ENCODE measurements at regions not wholly inside any gene's neighbourhood (a gene's known extent, or its start where the extent isn't known, plus 50 kb on each side); places are given as distances from the start of the nearest gene placed in this dataset.

DNA sequence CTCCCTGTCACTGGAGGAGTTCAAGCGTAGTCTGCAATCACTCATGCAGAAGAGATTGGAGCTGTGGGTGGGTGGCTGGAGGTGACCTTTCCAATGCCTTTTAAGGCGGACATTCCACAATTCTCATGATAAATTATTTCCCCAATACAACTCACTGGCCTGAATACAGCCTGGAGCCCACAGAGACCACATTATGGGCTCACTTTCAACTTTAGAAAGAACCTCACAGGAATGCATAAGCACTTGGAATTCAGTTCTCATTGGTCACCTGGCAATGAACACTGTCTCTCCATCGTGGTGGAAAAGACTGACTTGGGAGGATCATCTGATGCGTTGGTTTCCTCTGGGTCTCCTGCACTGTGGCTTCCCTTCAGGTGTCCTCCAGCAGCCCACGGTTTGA is 151.8 kb upstream of the KCND3 start:
- H3K27me3 Mint-ChIP-seq (ENCODE audit: insufficient read depth, low read depth): peaks cover 11% of the 10 kb centered on the region
- Histone ChIP-seq H3K4me3 (no peak overlapping the region), H4K20me1 (ENCODE audit: low read depth) (no peaks in the 10 kb centered on the region), H3K79me2 (ENCODE audit: low read depth) (no peaks in the 10 kb centered on the region), H3K27ac (no peak overlapping the region), H3F3A (ENCODE audit: low read depth) (no peaks in the 10 kb centered on the region), H3K36me3 (no peaks in the 10 kb centered on the region), H3K4me1 (no peaks in the 10 kb centered on the region), H3K9me3 (ENCODE audit: low read depth) (no peaks in the 10 kb centered on the region), H2AFZ (replicated peaks) (no peak overlapping the region), H3K4me2 (no peak overlapping the region), H3K9ac (no peak overlapping the region), H3K27me3 (peaks cover 30% of the 10 kb centered on the region)
- no peak overlapping the region for H3K4me3 Mint-ChIP-seq
- DNase-seq (ENCODE audit: low spot score): no peak
- no peak overlapping the region for H3K27ac Mint-ChIP-seq
- TF ChIP-seq, protein P1, sequence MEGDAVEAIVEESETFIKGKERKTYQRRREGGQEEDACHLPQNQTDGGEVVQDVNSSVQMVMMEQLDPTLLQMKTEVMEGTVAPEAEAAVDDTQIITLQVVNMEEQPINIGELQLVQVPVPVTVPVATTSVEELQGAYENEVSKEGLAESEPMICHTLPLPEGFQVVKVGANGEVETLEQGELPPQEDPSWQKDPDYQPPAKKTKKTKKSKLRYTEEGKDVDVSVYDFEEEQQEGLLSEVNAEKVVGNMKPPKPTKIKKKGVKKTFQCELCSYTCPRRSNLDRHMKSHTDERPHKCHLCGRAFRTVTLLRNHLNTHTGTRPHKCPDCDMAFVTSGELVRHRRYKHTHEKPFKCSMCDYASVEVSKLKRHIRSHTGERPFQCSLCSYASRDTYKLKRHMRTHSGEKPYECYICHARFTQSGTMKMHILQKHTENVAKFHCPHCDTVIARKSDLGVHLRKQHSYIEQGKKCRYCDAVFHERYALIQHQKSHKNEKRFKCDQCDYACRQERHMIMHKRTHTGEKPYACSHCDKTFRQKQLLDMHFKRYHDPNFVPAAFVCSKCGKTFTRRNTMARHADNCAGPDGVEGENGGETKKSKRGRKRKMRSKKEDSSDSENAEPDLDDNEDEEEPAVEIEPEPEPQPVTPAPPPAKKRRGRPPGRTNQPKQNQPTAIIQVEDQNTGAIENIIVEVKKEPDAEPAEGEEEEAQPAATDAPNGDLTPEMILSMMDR (IDR thresholded peaks at IDR 0.05): no peak
- TF ChIP-seq EZH2phosphoT487 (IDR thresholded peaks at IDR 0.05) (no peak), EZH2 (IDR thresholded peaks at IDR 0.05) (no peak)
- H3K36me3 Mint-ChIP-seq: no peaks in the 10 kb centered on the region
- no peaks in the 10 kb centered on the region for H3K9me3 Mint-ChIP-seq
- peaks cover 9% of the 10 kb centered on the region for H3K4me1 Mint-ChIP-seq

DNA sequence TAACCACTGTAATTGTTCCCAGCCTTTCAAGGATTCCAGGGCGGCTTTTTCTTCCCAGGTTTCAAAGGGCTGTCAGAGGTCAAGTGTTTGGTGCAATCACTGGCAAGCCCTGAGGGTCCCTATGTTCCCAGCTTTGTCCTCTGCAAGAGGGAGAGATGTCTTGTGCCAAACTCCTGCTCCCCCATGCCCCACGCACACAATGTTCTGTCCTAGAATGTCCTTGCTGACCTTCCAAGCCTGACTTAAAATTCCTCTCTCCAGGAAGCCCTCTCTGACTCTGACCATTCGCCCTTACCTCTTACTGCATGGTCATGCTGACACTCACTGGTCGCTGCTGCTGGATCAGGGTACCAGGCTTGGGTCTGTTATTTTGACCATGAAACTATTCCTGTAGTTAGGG is 152.5 kb upstream of the KCND3 start:
- no peaks in the 10 kb centered on the region for H3K9me3 Mint-ChIP-seq
- H3K4me1 Mint-ChIP-seq: peaks cover 9% of the 10 kb centered on the region
- Histone ChIP-seq H3K9ac (no peak overlapping the region), H3K4me2 (no peak overlapping the region), H4K20me1 (ENCODE audit: low read depth) (no peaks in the 10 kb centered on the region), H3K9me3 (ENCODE audit: low read depth) (no peaks in the 10 kb centered on the region), H3K4me3 (no peak overlapping the region), H3K79me2 (ENCODE audit: low read depth) (no peaks in the 10 kb centered on the region), H3F3A (ENCODE audit: low read depth) (no peaks in the 10 kb centered on the region), H3K4me1 (no peaks in the 10 kb centered on the region), H2AFZ (replicated peaks) (no peak overlapping the region), H3K27me3 (peaks cover 28% of the 10 kb centered on the region), H3K36me3 (no peaks in the 10 kb centered on the region), H3K27ac (no peak overlapping the region)
- DNase-seq (ENCODE audit: low spot score): no peak
- no peaks in the 10 kb centered on the region for H3K36me3 Mint-ChIP-seq
- H3K27me3 Mint-ChIP-seq (ENCODE audit: insufficient read depth, low read depth): peaks cover 11% of the 10 kb centered on the region
- H3K27ac Mint-ChIP-seq: no peak overlapping the region
- no peak overlapping the region for H3K4me3 Mint-ChIP-seq
- TF ChIP-seq EZH2phosphoT487 (IDR thresholded peaks at IDR 0.05): no peak
- TF ChIP-seq EZH2 (IDR thresholded peaks at IDR 0.05): no peak
- TF ChIP-seq, protein P1 (IDR thresholded peaks at IDR 0.05): no peak

DNA sequence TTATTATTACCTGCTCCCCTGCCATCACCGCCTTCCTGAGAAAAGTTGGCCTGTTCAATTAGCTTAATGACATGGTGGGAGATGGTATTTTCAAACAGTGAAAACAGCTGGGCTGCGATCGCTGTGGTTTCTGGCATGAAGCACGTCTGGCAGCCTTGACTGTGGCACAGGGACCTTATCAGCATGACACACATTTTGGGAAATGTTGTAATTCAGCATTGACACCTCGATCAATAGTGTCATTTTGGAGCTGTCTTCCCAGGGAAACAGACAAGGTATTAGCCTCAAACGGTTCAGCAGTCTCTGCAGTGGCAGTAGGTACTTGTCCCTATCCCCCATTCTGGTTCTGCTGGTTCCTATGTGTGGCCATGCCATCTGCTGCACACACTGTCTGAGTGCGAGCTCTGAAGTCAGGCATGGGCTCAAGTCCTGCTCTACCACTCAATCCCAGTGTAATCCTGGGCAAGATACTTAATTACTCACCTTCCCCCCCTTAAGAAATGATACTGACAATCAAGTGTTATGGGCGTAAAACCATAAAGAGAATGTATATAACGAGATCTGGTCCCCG is 154.5 kb upstream of the KCND3 start:
- H3K4me1 ChIP-seq: no peaks in the 10 kb centered on the region
- Mint-ChIP-seq H3K27me3 (ENCODE audit: insufficient read depth, low read depth) (peaks cover 7% of the 10 kb centered on the region), H3K4me1 (peaks cover 9% of the 10 kb centered on the region), H3K4me3 (no peak overlapping the region), H3K36me3 (no peaks in the 10 kb centered on the region), H3K9me3 (no peaks in the 10 kb centered on the region), H3K27ac (no peak overlapping the region)
- no peaks in the 10 kb centered on the region for H3F3A ChIP-seq (ENCODE audit: low read depth)
- H4K20me1 ChIP-seq (ENCODE audit: low read depth): no peaks in the 10 kb centered on the region
- no peak overlapping the region for H3K4me3 ChIP-seq
- no peaks in the 10 kb centered on the region for H3K36me3 ChIP-seq
- H2AFZ ChIP-seq (replicated peaks): no peak overlapping the region
- no peak overlapping the region for H3K4me2 ChIP-seq
- no peak overlapping the region for H3K27ac ChIP-seq
- H3K9me3 ChIP-seq (ENCODE audit: low read depth): no peaks in the 10 kb centered on the region
- no peak overlapping the region for H3K9ac ChIP-seq
- H3K27me3 ChIP-seq: peaks cover 14% of the 10 kb centered on the region
- TF ChIP-seq EZH2phosphoT487 (IDR thresholded peaks at IDR 0.05): no peak
- TF ChIP-seq EZH2 (IDR thresholded peaks at IDR 0.05): no peak
- TF ChIP-seq, protein P1 (IDR thresholded peaks at IDR 0.05): no peak
- no peaks in the 10 kb centered on the region for H3K79me2 ChIP-seq (ENCODE audit: low read depth)
- DNase-seq (ENCODE audit: low spot score): no peak
